Trophoblast cell (in vitro differentiated cells and primary cell): ENCODE measurements at regions not wholly inside any gene's neighbourhood (a gene's known extent, or its start where the extent isn't known, plus 50 kb on each side); places are given as distances from the start of the nearest gene placed in this dataset.

Experiments
- DNase-seq, 2 donors: peaks; one replicate each; pipeline ENCODE4 v3.0.0-alpha.2; 2016
- H2AFZ ChIP-seq: 2 replicates; pipeline ENCODE4 v1.6.1; 2013; ENCODE audit warnings: low read length, moderate library complexity, mild to moderate bottlenecking; ENCODE audit not compliant: insufficient read depth, poor library complexity
- H2AK5ac ChIP-seq: 2 replicates; pipeline ENCODE4 v1.6.1; 2013; ENCODE audit warnings: mild to moderate bottlenecking, low read length
- H2BK120ac ChIP-seq: 2 replicates; pipeline ENCODE4 v1.6.1; 2013; ENCODE audit warnings: low read length, mild to moderate bottlenecking, moderate library complexity; ENCODE audit not compliant: insufficient read depth, poor library complexity
- H2BK12ac ChIP-seq: 2 replicates; pipeline ENCODE4 v1.6.1; 2013; ENCODE audit warnings: mild to moderate bottlenecking, low read length, moderate library complexity
- H2BK5ac ChIP-seq: 2 replicates; pipeline ENCODE4 v1.6.1; 2013; ENCODE audit warnings: low read length, low read depth, moderate library complexity, mild to moderate bottlenecking; ENCODE audit not compliant: poor library complexity
- H3K14ac ChIP-seq: 2 replicates; pipeline ENCODE4 v1.6.1; 2013; ENCODE audit warnings: mild to moderate bottlenecking, low read length
- H3K18ac ChIP-seq: 2 replicates; pipeline ENCODE4 v1.6.1; 2013; ENCODE audit warnings: mild to moderate bottlenecking, low read length
- H3K23ac ChIP-seq: 2 replicates; pipeline ENCODE4 v1.6.1; 2013; ENCODE audit warnings: low read length
- H3K27ac ChIP-seq: 2 replicates; pipeline ENCODE4 v1.5.1; 2013; ENCODE audit warnings: low read depth, mild to moderate bottlenecking, inconsistent platforms, low read length, moderate library complexity
- H3K27me3 ChIP-seq: 2 replicates; pipeline ENCODE4 v1.6.1; 2013; ENCODE audit warnings: inconsistent platforms, mild to moderate bottlenecking, low read length, moderate library complexity; ENCODE audit not compliant: insufficient read depth
- H3K36me3 ChIP-seq, 2 experiments: 1 replicate in 1 of 2; 2 replicates in 1 of 2; pipeline ENCODE4 v1.6.1; 2013; ENCODE audit warnings: low read length in 2 of 2, mild to moderate bottlenecking in 2 of 2, moderate library complexity in 1 of 2; ENCODE audit not compliant: insufficient read depth in 2 of 2, control insufficient read depth in 1 of 2
- H3K4ac ChIP-seq: 2 replicates; pipeline ENCODE4 v1.6.1; 2013; ENCODE audit warnings: low read depth, mild to moderate bottlenecking, low read length, moderate library complexity
- H3K4me1 ChIP-seq, 2 experiments: 1 replicate in 1 of 2; 2 replicates in 1 of 2; pipeline ENCODE4 v1.6.1; 2013; ENCODE audit warnings: low read length in 2 of 2, mild to moderate bottlenecking in 2 of 2, moderate library complexity in 1 of 2; ENCODE audit not compliant: insufficient read depth in 2 of 2, control insufficient read depth in 1 of 2
- H3K4me2 ChIP-seq: 2 replicates; pipeline ENCODE4 v1.6.1; 2013; ENCODE audit warnings: inconsistent platforms, mild to moderate bottlenecking, low read length, moderate library complexity
- H3K4me3 ChIP-seq: 2 replicates; pipeline ENCODE4 v1.5.1; 2013; ENCODE audit warnings: mild to moderate bottlenecking, low read depth, low read length, inconsistent platforms
- H3K79me1 ChIP-seq: one replicate; pipeline ENCODE4 v1.6.1; 2013; ENCODE audit warnings: low read length
- H3K79me2 ChIP-seq: 2 replicates; pipeline ENCODE4 v1.6.1; 2013; ENCODE audit warnings: low read length, mild to moderate bottlenecking; ENCODE audit not compliant: control insufficient read depth, insufficient read depth, poor library complexity
- H3K9ac ChIP-seq: 2 replicates; pipeline ENCODE4 v1.6.1; 2013; ENCODE audit warnings: mild to moderate bottlenecking, low read length
- H3K9me3 ChIP-seq: 2 replicates; pipeline ENCODE4 v1.6.1; 2013; ENCODE audit warnings: low read depth, mild to moderate bottlenecking, control low read depth, inconsistent platforms, low read length; ENCODE audit not compliant: insufficient read depth
- H4K12ac ChIP-seq: 2 replicates; pipeline ENCODE4 v1.6.1; 2013; ENCODE audit warnings: low read depth, mild to moderate bottlenecking, low read length, moderate library complexity
- H4K8ac ChIP-seq: 2 replicates; pipeline ENCODE4 v1.6.1; 2013; ENCODE audit warnings: low read depth, mild to moderate bottlenecking, low read length, moderate library complexity
- H4K91ac ChIP-seq: one replicate; pipeline ENCODE4 v1.6.1; 2013; ENCODE audit warnings: low read depth, mild to moderate bottlenecking, low read length, moderate library complexity
- WGBS: extraction: QIAGEN DNeasy Blood & Tissue Kit; methylation state at CpG from one replicate; pipeline ENCODE4 v1.1.7; 2013; ENCODE audit warnings: missing lambda C conversion rate; ENCODE audit not compliant: insufficient read length, insufficient coverage; ENCODE audit errors: extremely low coverage; 5-methylcytosine and 5-hydroxymethylcytosine counted together

DNA sequence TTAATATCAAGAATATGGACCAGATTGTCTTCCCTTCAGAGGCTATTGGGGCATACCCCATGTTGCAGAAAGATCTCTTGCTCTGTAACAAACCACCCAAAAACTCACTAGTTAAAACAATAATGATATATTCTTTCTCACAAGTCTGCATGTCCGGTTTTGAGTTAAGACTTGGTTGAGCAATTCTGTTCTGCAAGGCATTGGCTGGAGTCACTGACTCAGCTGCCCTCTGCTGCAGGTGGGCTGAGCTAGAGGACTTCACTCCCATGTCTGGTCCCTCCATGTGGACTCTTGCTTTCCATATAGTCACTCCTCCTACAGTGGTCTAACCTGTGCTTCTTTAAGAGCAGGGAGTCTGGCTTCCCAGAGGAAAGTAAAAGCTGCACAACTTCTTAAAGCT is 73.4 kb downstream of the ESM1 start:
- Histone ChIP-seq H3K36me3 (no peaks in the 10 kb centered on the region), H2AK5ac (no peak overlapping the region), H4K91ac (no peak overlapping the region), H2AFZ (no peak overlapping the region), H4K8ac (no peak overlapping the region), H3K4me3 (no peak overlapping the region), H3K18ac (no peak overlapping the region), H3K27me3 (no peaks in the 10 kb centered on the region), H3K79me2 (no peaks in the 10 kb centered on the region), H3K27ac (no peak overlapping the region), H4K12ac (no peak overlapping the region), H3K9ac (no peak overlapping the region), H3K4ac (no peak overlapping the region), H3K23ac (no peak overlapping the region), H3K14ac (no peak overlapping the region), H2BK12ac (no peak overlapping the region), H2BK120ac (no peak overlapping the region), H3K4me1 (no peaks in the 10 kb centered on the region), H3K9me3 (no peaks in the 10 kb centered on the region), H3K79me1 (no peaks in the 10 kb centered on the region), H2BK5ac (no peak overlapping the region), H3K4me2 (no peak overlapping the region)
- WGBS = no CpG with 5 or more reads among the region's 1 CpG
- no peak for DNase-seq

DNA sequence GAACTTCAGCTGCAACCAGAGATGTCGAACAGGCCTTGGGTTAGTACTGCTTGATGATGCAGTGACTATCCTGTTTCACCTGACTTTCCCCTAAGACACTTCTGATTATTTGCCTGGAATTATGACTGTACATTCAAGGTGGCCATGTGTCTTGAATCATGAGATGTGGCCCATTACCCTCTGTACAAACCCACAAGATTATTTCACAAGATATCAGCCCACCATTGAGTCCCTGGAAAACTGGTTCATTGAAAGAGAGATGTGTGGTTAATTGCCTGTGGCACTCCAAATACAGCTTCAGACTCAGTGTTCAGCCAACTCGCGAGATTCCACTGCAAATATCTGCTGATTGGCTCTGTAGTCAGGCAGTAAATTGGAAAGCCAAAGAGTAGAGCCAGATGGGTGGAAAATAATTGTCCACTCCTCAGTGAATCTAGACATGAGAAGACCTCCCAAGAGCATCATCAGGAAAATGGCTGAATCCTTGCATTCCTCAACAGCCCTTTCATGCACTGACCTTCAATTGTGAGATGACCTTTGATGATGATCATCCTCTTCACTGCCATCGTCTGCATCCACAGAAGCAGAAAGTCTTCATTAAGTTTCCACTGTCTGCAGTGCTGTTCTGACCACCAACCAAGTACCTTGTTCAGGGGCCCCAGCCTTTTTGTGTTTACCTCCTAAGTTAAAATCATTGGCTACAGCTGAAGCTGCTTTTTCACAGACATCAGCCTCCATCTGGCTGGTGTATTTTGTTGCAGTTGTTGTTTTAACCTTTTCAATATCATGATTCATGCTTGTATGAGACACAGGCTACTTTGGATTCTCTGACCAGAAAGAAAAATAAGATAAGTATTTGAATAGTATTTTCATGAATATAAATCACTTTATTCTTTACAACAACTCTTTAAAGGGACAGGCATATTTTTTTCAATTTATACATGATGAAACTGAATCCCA is 75.2 kb downstream of the ESM1 start:
- Histone ChIP-seq H3K27ac (no peak overlapping the region), H2BK12ac (no peak overlapping the region), H3K23ac (no peak overlapping the region), H4K12ac (no peak overlapping the region), H2BK5ac (no peak overlapping the region), H3K79me2 (no peaks in the 10 kb centered on the region), H2AFZ (no peak overlapping the region), H3K36me3 (no peaks in the 10 kb centered on the region), H4K91ac (no peak overlapping the region), H3K4me2 (no peak overlapping the region), H3K14ac (no peak overlapping the region), H3K18ac (no peak overlapping the region), H3K4ac (no peak overlapping the region), H2AK5ac (no peak overlapping the region), H2BK120ac (no peak overlapping the region), H3K79me1 (no peaks in the 10 kb centered on the region), H3K9ac (no peak overlapping the region), H3K9me3 (no peaks in the 10 kb centered on the region), H3K4me3 (no peak overlapping the region), H3K4me1 (no peaks in the 10 kb centered on the region), H4K8ac (no peak overlapping the region), H3K27me3 (no peaks in the 10 kb centered on the region)
- no peak for DNase-seq
- no CpG with 5 or more reads among the region's 4 CpGs for WGBS

DNA sequence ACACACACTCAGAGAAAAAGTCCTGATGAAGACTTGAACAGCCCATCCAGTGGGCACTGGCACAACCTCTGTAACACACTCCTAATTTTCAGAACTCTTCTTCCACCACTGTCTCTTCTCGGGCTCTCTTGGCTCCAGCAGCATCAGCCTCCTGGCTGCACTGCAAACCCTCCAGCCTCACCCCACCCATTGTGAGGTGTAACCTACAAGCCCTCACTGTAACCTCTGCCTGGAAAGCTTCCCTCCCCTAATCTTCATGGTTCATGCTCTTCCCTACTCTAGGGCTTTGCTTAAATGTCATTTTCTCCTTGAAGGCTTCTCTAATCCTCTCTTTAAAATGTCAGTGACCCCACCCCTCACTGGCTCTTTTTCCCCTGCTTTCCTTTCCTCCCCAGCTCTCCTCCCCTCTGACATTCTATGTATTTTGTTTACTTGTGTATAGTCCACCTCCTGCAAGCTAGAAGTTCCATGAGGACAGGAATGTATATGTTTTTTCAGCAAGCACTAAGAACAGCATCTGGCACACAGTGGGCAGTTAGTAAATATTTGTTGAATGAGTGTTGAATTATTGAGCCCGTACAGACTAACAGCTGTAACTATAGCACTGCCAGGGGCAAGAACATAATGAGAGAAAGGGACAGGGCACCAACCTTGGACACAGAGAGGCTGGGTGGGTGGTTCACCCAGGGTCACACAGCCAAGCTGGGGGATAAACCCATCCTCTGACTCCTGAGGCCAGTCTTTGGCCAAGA is 76.4 kb downstream of the ESM1 start:
- no peaks in the 10 kb centered on the region for H3K4me1 ChIP-seq
- no peak overlapping the region for H2BK12ac ChIP-seq
- H3K36me3 ChIP-seq = no peaks in the 10 kb centered on the region
- no peak overlapping the region for H4K8ac ChIP-seq
- no peak overlapping the region for H2AFZ ChIP-seq
- no peak overlapping the region for H4K12ac ChIP-seq
- no peak overlapping the region for H2AK5ac ChIP-seq
- no peak overlapping the region for H2BK5ac ChIP-seq
- H3K9ac ChIP-seq = no peak overlapping the region
- H3K79me1 ChIP-seq = no peaks in the 10 kb centered on the region
- H3K18ac ChIP-seq = no peak overlapping the region
- H3K23ac ChIP-seq = no peak overlapping the region
- H2BK120ac ChIP-seq = no peak overlapping the region
- no peaks in the 10 kb centered on the region for H3K79me2 ChIP-seq
- whole genome bisulfite sequencing = no CpG with 5 or more reads among the region's 2 CpGs
- H3K14ac ChIP-seq = no peak overlapping the region
- no peak overlapping the region for H3K4me2 ChIP-seq
- H3K4me3 ChIP-seq = no peak overlapping the region
- DNase-seq = no peak
- H4K91ac ChIP-seq = no peak overlapping the region
- H3K9me3 ChIP-seq = no peaks in the 10 kb centered on the region
- no peaks in the 10 kb centered on the region for H3K27me3 ChIP-seq
- no peak overlapping the region for H3K27ac ChIP-seq
- no peak overlapping the region for H3K4ac ChIP-seq

DNA sequence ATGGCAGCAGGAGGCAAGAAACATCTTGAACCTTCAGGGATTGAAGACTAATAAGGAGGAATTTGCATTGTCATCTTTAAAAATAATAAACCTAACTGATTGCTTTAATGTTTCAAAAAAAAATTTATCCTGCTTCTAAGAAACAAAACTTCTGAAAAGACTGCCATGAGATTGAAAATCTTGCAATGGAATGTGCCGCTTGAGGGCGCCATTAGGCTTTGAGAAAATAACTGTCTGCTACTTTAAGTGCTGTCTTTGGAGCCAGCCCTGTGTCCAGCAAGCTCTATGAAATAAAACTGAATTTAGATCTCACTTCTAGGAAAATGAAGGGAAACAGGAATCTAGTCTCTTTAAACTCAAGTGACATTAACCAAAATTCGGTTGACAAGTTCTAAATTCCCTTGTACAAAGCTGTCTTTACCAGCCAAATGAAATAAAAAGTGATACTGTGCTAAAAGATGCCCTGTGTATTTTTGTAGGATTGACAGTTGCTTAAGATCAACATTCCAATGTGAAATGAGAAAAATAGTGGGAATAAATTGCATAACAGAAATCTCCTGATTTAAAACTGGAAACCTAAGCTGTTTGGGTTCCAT is 79.4 kb downstream of the ESM1 start:
- Histone ChIP-seq H3K36me3 (no peaks in the 10 kb centered on the region), H2BK5ac (no peak overlapping the region), H3K27ac (no peak overlapping the region), H3K4me1 (no peaks in the 10 kb centered on the region), H3K4me2 (no peak overlapping the region), H3K9me3 (no peaks in the 10 kb centered on the region), H3K79me1 (no peaks in the 10 kb centered on the region), H4K91ac (no peak overlapping the region), H2AFZ (no peak overlapping the region), H3K27me3 (no peaks in the 10 kb centered on the region), H2BK120ac (no peak overlapping the region), H3K23ac (no peak overlapping the region), H4K8ac (no peak overlapping the region), H3K79me2 (no peaks in the 10 kb centered on the region), H3K14ac (no peak overlapping the region), H3K9ac (no peak overlapping the region), H3K18ac (no peak overlapping the region), H4K12ac (no peak overlapping the region), H2AK5ac (no peak overlapping the region), H3K4ac (no peak overlapping the region), H3K4me3 (no peak overlapping the region), H2BK12ac (no peak overlapping the region)
- no CpG with 5 or more reads among the region's 3 CpGs for WGBS
- DNase-seq = peak; percentile 42 to 83
